Esophagus squamous epithelium (tissue), 5 donors: ENCODE measurements at regions not wholly inside any gene's neighbourhood (a gene's known extent, or its start where the extent isn't known, plus 50 kb on each side); places are given as distances from the start of the nearest gene placed in this dataset.

Source experiments
- DNase-seq: peaks from one replicate; lab custom pipeline; 2025; lab: John Stamatoyannopoulos, UW
- H3K27ac ChIP-seq, 4 donors: fragments of 200-600 bp; sonication (generic); one replicate each; pipeline ENCODE4 v1.5.1; 2016 to 2019; ENCODE audit warnings: mild to moderate bottlenecking in 1 of 4
- H3K27me3 ChIP-seq, 4 donors: fragments of 200-600 bp; sonication (generic); 1 replicate in 3 of 4; 2 replicates in 1 of 4; pipeline versions ENCODE4 v1.5.1 to v1.6.0; 2017 to 2021; ENCODE audit warnings: antibody characterized with exemption in 1 of 4
- H3K36me3 ChIP-seq, 3 donors: fragments of 200-600 bp; sonication (generic); one replicate each; pipeline ENCODE4 v1.5.1; 2016 to 2019
- H3K4me1 ChIP-seq, 3 donors: fragments of 200-600 bp; sonication (generic); one replicate each; pipeline ENCODE4 v1.5.1; 2017 to 2019
- H3K4me3 ChIP-seq, 4 donors: fragments of 200-600 bp; sonication (generic); 1 replicate in 3 of 4; 2 replicates in 1 of 4; pipeline ENCODE4 v1.5.1; 2016 to 2019; ENCODE audit warnings: mild to moderate bottlenecking in 2 of 4, moderate library complexity in 1 of 4
- H3K9me3 ChIP-seq, 3 donors: fragments of 200-600 bp; sonication (generic); one replicate each; pipeline ENCODE4 v1.5.1; 2016 to 2019
- POLR2A ChIP-seq, 4 donors: fragments of 450-650 bp; IDR thresholded peaks; one replicate each; pipeline ENCODE4 v1.6.1; 2017; ENCODE audit warnings: antibody characterized with exemption in 4 of 4, mild to moderate bottlenecking in 4 of 4, moderate library complexity in 3 of 4
- WGBS, 2 donors: methylation state at CpG; one replicate each; pipeline ENCODE4 v1.1.5; 2018; 5-methylcytosine and 5-hydroxymethylcytosine counted together
- intact Hi-C: fragments of 100-400 bp; cut with DNase I; formaldehyde crosslinking; loops from one replicate; pipeline ENCODE4 v1.15.0; 2022
- TF ChIP-seq, protein P1 (sequence below), 6 experiments: fragments of 450-650 bp in 4 of 6; fragments of 200-600 bp in 2 of 6; sonication (generic) in 2 of 6; IDR thresholded peaks; one replicate each; pipeline ENCODE4 v1.5.1; 2016 to 2019; ENCODE audit warnings: antibody characterized with exemption in 6 of 6, mild to moderate bottlenecking in 4 of 6, moderate library complexity in 4 of 6
- donor health status: DM: yes; HTN: yes; CAD: no.

DNA sequence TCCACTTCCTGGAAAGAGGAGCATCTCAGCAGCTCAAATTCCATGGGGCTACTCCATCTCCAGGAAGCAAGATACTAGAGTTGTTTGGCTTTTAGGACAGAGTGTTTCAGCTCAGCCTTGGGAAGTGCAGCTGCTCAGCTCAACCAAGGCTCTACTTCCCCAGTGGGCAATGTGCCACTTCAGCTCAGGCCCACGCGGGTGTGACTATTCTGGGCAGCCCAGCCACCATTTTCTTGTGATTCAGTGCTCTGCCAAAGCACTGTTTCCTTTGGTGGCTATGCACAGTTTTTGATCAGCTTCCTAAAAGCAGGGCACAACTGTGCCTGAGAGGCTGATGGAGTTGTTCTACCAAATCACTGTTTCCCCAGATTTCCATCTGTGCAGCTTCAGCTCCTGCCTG lies 1104.9 kb upstream of the TMPRSS15 start:
- 88 to 100% methylated on average over 2 of the region's 2 CpGs for WGBS, 2 donors
- H3K27me3 ChIP-seq, result no peaks in the 10 kb centered on the region
- H3K27ac ChIP-seq, result no peak overlapping the region
- peaks cover 0 to 29% (median 2%) of the 10 kb centered on the region in 3 donors for H3K9me3 ChIP-seq
- DNase-seq, result no peak
- H3K4me3 ChIP-seq, result no peak overlapping the region
- no peak for TF ChIP-seq POLR2A (IDR thresholded peaks at IDR 0.05)
- TF ChIP-seq, protein P1, sequence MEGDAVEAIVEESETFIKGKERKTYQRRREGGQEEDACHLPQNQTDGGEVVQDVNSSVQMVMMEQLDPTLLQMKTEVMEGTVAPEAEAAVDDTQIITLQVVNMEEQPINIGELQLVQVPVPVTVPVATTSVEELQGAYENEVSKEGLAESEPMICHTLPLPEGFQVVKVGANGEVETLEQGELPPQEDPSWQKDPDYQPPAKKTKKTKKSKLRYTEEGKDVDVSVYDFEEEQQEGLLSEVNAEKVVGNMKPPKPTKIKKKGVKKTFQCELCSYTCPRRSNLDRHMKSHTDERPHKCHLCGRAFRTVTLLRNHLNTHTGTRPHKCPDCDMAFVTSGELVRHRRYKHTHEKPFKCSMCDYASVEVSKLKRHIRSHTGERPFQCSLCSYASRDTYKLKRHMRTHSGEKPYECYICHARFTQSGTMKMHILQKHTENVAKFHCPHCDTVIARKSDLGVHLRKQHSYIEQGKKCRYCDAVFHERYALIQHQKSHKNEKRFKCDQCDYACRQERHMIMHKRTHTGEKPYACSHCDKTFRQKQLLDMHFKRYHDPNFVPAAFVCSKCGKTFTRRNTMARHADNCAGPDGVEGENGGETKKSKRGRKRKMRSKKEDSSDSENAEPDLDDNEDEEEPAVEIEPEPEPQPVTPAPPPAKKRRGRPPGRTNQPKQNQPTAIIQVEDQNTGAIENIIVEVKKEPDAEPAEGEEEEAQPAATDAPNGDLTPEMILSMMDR (IDR thresholded peaks at IDR 0.05), result no peak
- intact Hi-C loops, result no loop called here
- H3K36me3 ChIP-seq, result no peaks in the 10 kb centered on the region
- no peaks in the 10 kb centered on the region for H3K4me1 ChIP-seq

DNA sequence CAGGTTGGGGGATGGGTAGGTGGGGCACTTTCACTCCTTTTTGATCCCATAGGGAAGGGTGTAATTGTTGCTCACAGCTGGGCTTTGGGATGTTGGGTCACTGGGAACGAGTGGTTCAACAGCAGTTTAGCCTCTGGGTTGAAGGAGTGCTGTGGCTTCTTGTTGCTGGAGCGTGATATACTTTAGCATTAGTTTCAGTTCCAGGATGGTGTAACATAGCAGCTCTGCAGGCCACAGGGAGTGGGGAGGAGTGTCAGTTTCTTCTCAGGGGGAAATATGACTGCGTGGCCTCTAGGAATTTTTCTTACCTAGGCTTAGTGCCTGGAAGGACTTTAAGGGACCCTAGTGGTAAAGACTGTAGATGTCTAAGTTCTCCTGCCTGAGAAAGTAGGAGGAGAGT lies 1105.3 kb upstream of the TMPRSS15 start:
- DNase-seq, result no peak
- H3K27me3 ChIP-seq, result no peaks in the 10 kb centered on the region
- H3K9me3 ChIP-seq, result peaks cover 0 to 32% (median 6%) of the 10 kb centered on the region in 3 donors
- no peak overlapping the region for H3K4me3 ChIP-seq
- no peaks in the 10 kb centered on the region for H3K36me3 ChIP-seq
- H3K4me1 ChIP-seq, result no peaks in the 10 kb centered on the region
- WGBS, 2 donors, result 67 to 91% methylated on average over 2 to 3 of the region's 3 CpGs
- intact Hi-C loops, result no loop called here
- no peak overlapping the region for H3K27ac ChIP-seq
- TF ChIP-seq, protein P1 (IDR thresholded peaks at IDR 0.05), result no peak

DNA sequence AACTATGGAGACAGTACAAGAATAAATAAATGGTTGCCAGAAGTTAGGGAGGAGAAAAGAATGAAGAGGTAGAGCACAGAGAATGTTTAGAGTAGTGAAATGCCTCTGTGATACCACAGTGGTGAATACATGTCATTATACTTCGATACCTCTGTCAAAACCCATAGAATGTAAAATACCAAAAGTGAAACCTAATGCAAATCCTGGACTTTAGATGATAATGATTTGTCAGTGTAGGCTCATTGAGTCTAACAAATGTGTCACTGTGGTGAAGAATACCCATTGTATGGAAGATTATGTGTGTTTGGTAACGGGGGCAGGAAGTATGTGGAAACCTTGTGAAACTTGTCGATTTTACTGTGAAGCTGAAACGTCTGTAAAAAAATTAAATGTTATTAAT lies 1106.5 kb upstream of the TMPRSS15 start:
- no peak overlapping the region for H3K27ac ChIP-seq
- intact Hi-C loops, result no loop called here
- no peaks in the 10 kb centered on the region for H3K36me3 ChIP-seq
- DNase-seq, result no peak
- TF ChIP-seq, protein P1 (IDR thresholded peaks at IDR 0.05), result no peak
- TF ChIP-seq POLR2A (IDR thresholded peaks at IDR 0.05), result no peak
- no peaks in the 10 kb centered on the region for H3K4me1 ChIP-seq
- H3K27me3 ChIP-seq, result no peaks in the 10 kb centered on the region
- H3K9me3 ChIP-seq, result peaks cover 0 to 32% (median 9%) of the 10 kb centered on the region in 3 donors
- H3K4me3 ChIP-seq, result no peak overlapping the region
- 52 to 82% methylated on average over 4 of the region's 4 CpGs for WGBS, 2 donors

DNA sequence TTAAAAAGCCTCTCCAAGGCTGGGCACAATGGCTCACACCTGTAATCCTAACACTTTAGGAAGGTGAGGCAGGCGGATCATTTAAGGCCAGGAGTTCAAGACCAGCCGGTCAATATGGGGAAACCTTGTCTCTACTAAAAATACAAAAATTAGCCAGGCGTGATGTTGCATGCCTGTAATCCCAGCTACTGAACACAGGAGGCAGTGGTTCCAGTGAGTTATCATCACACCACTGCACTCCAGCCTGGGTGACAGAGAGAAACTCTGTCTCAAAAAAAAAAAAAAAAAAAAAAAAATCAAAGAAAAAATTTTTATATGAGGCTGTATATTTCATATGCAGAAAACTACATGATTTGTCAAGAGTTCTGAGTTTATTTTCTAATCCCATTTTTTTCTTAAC lies 1107.1 kb upstream of the TMPRSS15 start:
- Histone ChIP-seq H3K4me3 (no peak overlapping the region), H3K36me3 (no peaks in the 10 kb centered on the region), H3K27ac (no peak overlapping the region), H3K9me3 (peaks cover 0 to 36% (median 9%) of the 10 kb centered on the region in 3 donors), H3K27me3 (no peaks in the 10 kb centered on the region), H3K4me1 (no peaks in the 10 kb centered on the region)
- WGBS, 2 donors, result 81 to 86% methylated on average over 1 to 3 of the region's 3 CpGs
- TF ChIP-seq, protein P1 (IDR thresholded peaks at IDR 0.05), result no peak
- no peak for TF ChIP-seq POLR2A (IDR thresholded peaks at IDR 0.05)
- DNase-seq, result no peak
- intact Hi-C loops, result no loop called here

DNA sequence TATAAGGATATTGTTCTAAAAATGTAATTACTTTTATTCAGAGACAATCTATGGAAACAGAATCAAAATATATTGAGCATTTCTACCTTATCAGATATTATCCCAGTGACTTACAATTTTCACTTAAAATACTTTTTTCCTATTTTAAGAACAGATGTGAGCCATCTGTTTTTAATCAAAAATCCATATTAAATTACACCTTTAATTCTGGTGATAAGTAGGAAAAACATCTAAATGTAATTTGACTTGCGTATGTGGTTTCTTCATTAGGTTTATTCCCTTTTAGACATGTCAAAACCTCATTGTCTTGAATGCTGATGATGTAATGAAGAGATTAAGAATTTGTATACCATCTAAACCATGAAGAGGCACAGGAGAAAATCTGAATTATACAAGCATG lies 1118.8 kb upstream of the TMPRSS15 start:
- DNase-seq, result no peak
- no peaks in the 10 kb centered on the region for H3K4me1 ChIP-seq
- WGBS, 2 donors, result 64 to 81% methylated on average over 1 of the region's 1 CpG
- no peak for TF ChIP-seq POLR2A (IDR thresholded peaks at IDR 0.05)
- TF ChIP-seq, protein P1 (IDR thresholded peaks at IDR 0.05), result no peak
- H3K27ac ChIP-seq, result no peak overlapping the region
- no peaks in the 10 kb centered on the region for H3K27me3 ChIP-seq
- no peaks in the 10 kb centered on the region for H3K36me3 ChIP-seq
- H3K4me3 ChIP-seq, result no peak overlapping the region
- intact Hi-C loops, result no loop called here
- H3K9me3 ChIP-seq, result peaks cover 0 to 4% (median 0%) of the 10 kb centered on the region in 3 donors
